CD14-positive monocyte (primary cell): ENCODE measurements at regions not wholly inside any gene's neighbourhood (a gene's known extent, or its start where the extent isn't known, plus 50 kb on each side); places are given as distances from the start of the nearest gene placed in this dataset.

Experiments used
- DNase-seq, 3 donors: peaks; one replicate each; pipeline ENCODE4 v3.0.0-alpha.2; 2011 to 2022
- H2AFZ ChIP-seq: 2 replicates; pipeline ENCODE4 v1.6.0; 2012; ENCODE audit warnings: mild to moderate bottlenecking, low read depth, low read length, inconsistent platforms; ENCODE audit not compliant: insufficient read depth, poor library complexity, severe bottlenecking
- H3K27ac ChIP-seq, 2 donors: 1 replicate in 1 of 2; 2 replicates in 1 of 2; pipeline ENCODE4 v1.5.1; 2012 to 2013; ENCODE audit warnings: low read length in 2 of 2, control low read depth in 1 of 2, inconsistent platforms in 1 of 2, low read depth in 1 of 2, mild to moderate bottlenecking in 1 of 2
- H3K27me3 ChIP-seq, 2 donors: one replicate each; pipeline versions ENCODE4 v1.6.0 to v1.6.1; 2011 to 2013; ENCODE audit warnings: low read length in 2 of 2; ENCODE audit not compliant: control insufficient read depth in 2 of 2, insufficient read depth in 2 of 2
- H3K36me3 ChIP-seq, 2 donors: replicated peaks in 1 of 2; 1 replicate in 1 of 2; 2 replicates in 1 of 2; pipeline versions ENCODE4 v1.5.1 to v1.6.1; 2012 to 2013; ENCODE audit warnings: low read length in 2 of 2, control low read depth in 1 of 2, inconsistent platforms in 1 of 2, mild to moderate bottlenecking in 1 of 2; ENCODE audit not compliant: insufficient read depth in 2 of 2, control insufficient read depth in 1 of 2
- H3K4me1 ChIP-seq, 2 donors: 1 replicate in 1 of 2; 2 replicates in 1 of 2; pipeline versions ENCODE4 v1.5.1 to v1.6.1; 2012 to 2013; ENCODE audit warnings: low read length in 2 of 2, control low read depth in 1 of 2, inconsistent platforms in 1 of 2, mild to moderate bottlenecking in 1 of 2, moderate library complexity in 1 of 2; ENCODE audit not compliant: insufficient read depth in 2 of 2, control insufficient read depth in 1 of 2
- H3K4me2 ChIP-seq: replicated peaks from 2 replicates; pipeline ENCODE3; 2012; ENCODE audit warnings: low read length, moderate library complexity, mild to moderate bottlenecking; ENCODE audit not compliant: poor library complexity, severe bottlenecking; ENCODE audit errors: extremely low read depth
- H3K4me3 ChIP-seq, 3 experiments: fragments of 200-600 bp in 1 of 3; sonication (generic) in 1 of 3; replicated peaks in 1 of 3; 1 replicate in 2 of 3; 2 replicates in 1 of 3; pipeline ENCODE4 v1.5.1; 2011 to 2013; ENCODE audit warnings: low read length in 3 of 3, mild to moderate bottlenecking in 3 of 3, control low read depth in 2 of 3, low read depth in 2 of 3, inconsistent platforms in 1 of 3, moderate library complexity in 1 of 3
- H3K79me2 ChIP-seq: 2 replicates; pipeline ENCODE4 v1.6.0; 2012; ENCODE audit warnings: mild to moderate bottlenecking, control low read depth, inconsistent platforms, low read length, moderate library complexity; ENCODE audit not compliant: insufficient read depth
- H3K9ac ChIP-seq: 2 replicates; pipeline ENCODE4 v1.6.0; 2017; ENCODE audit warnings: low read length, mild to moderate bottlenecking; ENCODE audit not compliant: insufficient read depth, poor library complexity, severe bottlenecking
- H3K9me3 ChIP-seq, 2 donors: replicated peaks in 1 of 2; 1 replicate in 1 of 2; 2 replicates in 1 of 2; pipeline versions ENCODE4 v1.5.1 to v1.6.1; 2012 to 2013; ENCODE audit warnings: low read length in 2 of 2, control low read depth in 1 of 2; ENCODE audit not compliant: control insufficient read depth in 1 of 2, insufficient read depth in 1 of 2
- H4K20me1 ChIP-seq: 2 replicates; pipeline ENCODE4 v1.6.0; 2012; ENCODE audit warnings: mild to moderate bottlenecking, low read length, control low read depth, moderate library complexity; ENCODE audit not compliant: insufficient read depth
- H3K27ac Mint-ChIP-seq, 7 donors: one replicate each; pipeline ENCODE4 v1.8.0; 2020; ENCODE audit warnings: mild to moderate bottlenecking in 7 of 7, mixed read lengths in 7 of 7, moderate library complexity in 6 of 7, inconsistent platforms in 2 of 7
- H3K27me3 Mint-ChIP-seq, 3 donors: one replicate each; pipeline ENCODE4 v1.8.0; 2021 to 2022; ENCODE audit warnings: low read depth in 3 of 3, mild to moderate bottlenecking in 3 of 3, mixed read lengths in 3 of 3, moderate library complexity in 3 of 3, inconsistent platforms in 1 of 3
- H3K36me3 Mint-ChIP-seq, 2 donors: one replicate each; pipeline ENCODE4 v1.8.0; 2020; ENCODE audit warnings: mixed read lengths in 2 of 2, inconsistent platforms in 1 of 2, mild to moderate bottlenecking in 1 of 2
- H3K4me1 Mint-ChIP-seq: one replicate; pipeline ENCODE4 v1.8.0; 2020; ENCODE audit warnings: mild to moderate bottlenecking, mixed read lengths
- H3K4me3 Mint-ChIP-seq, 2 donors: one replicate each; pipeline ENCODE4 v1.8.0; 2020; ENCODE audit warnings: mild to moderate bottlenecking in 2 of 2, mixed read lengths in 2 of 2, moderate library complexity in 1 of 2
- H3K9me3 Mint-ChIP-seq, 7 donors: one replicate each; pipeline ENCODE4 v1.8.0; 2020 to 2022; ENCODE audit warnings: mixed read lengths in 7 of 7, mild to moderate bottlenecking in 6 of 7, moderate library complexity in 6 of 7, inconsistent platforms in 2 of 7
- WGBS: methylation state at CpG from one replicate; pipeline ENCODE4 v1.1.5; 2013; ENCODE audit warnings: missing lambda C conversion rate; ENCODE audit not compliant: insufficient coverage; 5-methylcytosine and 5-hydroxymethylcytosine counted together
- intact Hi-C, 2 donors: fragments of 100-400 bp; cut with micrococcal nuclease; formaldehyde crosslinking; loops; one replicate each; pipeline versions ENCODE4 v1.15.0 to v1.15.1; 2023
- TF ChIP-seq, protein P1 (sequence below): fragments of 200-600 bp; IDR thresholded peaks from one replicate; pipeline ENCODE4 v1.8.0; 2022; ENCODE audit warnings: antibody characterized with exemption, mild to moderate bottlenecking

DNA sequence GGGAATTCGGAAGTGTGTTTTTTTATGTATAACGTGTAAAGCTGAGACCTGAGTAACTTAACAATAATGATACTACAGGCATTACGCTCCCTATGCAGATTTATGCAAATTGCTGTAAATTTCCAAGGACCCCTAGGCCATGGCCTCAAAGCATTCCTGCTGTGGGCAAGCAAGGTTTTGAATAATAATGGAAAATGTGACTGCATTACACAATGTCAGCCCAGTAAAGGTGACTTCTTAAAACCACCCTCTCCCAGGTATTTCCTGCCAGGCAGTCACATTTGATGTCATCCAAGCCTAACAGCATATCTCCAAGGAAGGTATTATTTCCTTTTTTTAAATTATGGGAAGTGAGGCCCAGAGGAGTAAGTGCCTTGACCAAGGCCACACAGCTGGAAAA is 621.0 kb downstream of the BCL11B start:
- no peak overlapping the region for H3K4me3 ChIP-seq
- intact Hi-C loops: no loop called here
- H3K4me2 ChIP-seq: no peak overlapping the region
- H3K79me2 ChIP-seq: no peaks in the 10 kb centered on the region
- no peak for DNase-seq
- no peak overlapping the region for H3K27ac ChIP-seq
- no peaks in the 10 kb centered on the region for H4K20me1 ChIP-seq
- Mint-ChIP-seq H3K27me3 (peaks cover 0 to 2% (median 2%) of the 10 kb centered on the region in 3 donors), H3K4me3 (no peak overlapping the region), H3K4me1 (no peaks in the 10 kb centered on the region), H3K36me3 (no peaks in the 10 kb centered on the region), H3K27ac (no peak overlapping the region), H3K9me3 (peaks cover 3 to 21% (median 6%) of the 10 kb centered on the region in 7 donors)
- H3K4me1 ChIP-seq: no peaks in the 10 kb centered on the region
- no peak overlapping the region for H2AFZ ChIP-seq
- no CpG with 5 or more reads among the region's 3 CpGs for WGBS
- no peak overlapping the region for H3K9ac ChIP-seq
- H3K27me3 ChIP-seq: no peaks in the 10 kb centered on the region
- H3K36me3 ChIP-seq: no peaks in the 10 kb centered on the region
- TF ChIP-seq, protein P1, sequence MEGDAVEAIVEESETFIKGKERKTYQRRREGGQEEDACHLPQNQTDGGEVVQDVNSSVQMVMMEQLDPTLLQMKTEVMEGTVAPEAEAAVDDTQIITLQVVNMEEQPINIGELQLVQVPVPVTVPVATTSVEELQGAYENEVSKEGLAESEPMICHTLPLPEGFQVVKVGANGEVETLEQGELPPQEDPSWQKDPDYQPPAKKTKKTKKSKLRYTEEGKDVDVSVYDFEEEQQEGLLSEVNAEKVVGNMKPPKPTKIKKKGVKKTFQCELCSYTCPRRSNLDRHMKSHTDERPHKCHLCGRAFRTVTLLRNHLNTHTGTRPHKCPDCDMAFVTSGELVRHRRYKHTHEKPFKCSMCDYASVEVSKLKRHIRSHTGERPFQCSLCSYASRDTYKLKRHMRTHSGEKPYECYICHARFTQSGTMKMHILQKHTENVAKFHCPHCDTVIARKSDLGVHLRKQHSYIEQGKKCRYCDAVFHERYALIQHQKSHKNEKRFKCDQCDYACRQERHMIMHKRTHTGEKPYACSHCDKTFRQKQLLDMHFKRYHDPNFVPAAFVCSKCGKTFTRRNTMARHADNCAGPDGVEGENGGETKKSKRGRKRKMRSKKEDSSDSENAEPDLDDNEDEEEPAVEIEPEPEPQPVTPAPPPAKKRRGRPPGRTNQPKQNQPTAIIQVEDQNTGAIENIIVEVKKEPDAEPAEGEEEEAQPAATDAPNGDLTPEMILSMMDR: no peak
- peaks cover 6 to 14% of the 10 kb centered on the region in 2 donors for H3K9me3 ChIP-seq

DNA sequence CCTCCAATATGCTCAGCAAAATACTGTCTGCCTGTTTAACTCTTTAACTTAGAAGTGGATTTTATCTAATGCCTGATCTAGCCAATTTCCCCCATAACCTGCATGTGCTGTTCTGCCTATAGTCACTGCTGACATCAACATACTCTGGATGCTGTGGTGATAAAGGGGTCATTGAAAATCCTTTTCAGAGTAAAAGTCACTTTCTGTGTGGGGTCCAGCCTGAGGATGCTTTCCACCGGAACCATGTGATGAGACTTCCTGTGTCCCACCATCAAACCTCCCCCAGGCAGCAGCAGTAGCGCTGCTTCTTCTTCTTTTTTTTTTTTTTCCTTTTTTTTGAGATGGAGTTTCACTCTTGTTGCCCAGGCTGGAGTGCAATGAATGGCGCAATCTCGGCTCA is 607.0 kb downstream of the BCL11B start:
- Mint-ChIP-seq H3K27me3 (no peaks in the 10 kb centered on the region), H3K27ac (no peak overlapping the region), H3K9me3 (peaks cover 0 to 3% (median 0%) of the 10 kb centered on the region in 7 donors), H3K4me1 (no peaks in the 10 kb centered on the region), H3K4me3 (no peak overlapping the region), H3K36me3 (no peaks in the 10 kb centered on the region)
- no peaks in the 10 kb centered on the region for H3K79me2 ChIP-seq
- H3K36me3 ChIP-seq: no peaks in the 10 kb centered on the region
- WGBS: 100% methylated on average over 2 of the region's 4 CpGs
- H2AFZ ChIP-seq: no peak overlapping the region
- no peaks in the 10 kb centered on the region for H3K9me3 ChIP-seq
- H4K20me1 ChIP-seq: no peaks in the 10 kb centered on the region
- DNase-seq: no peak
- H3K4me3 ChIP-seq: no peak overlapping the region
- no peaks in the 10 kb centered on the region for H3K4me1 ChIP-seq
- TF ChIP-seq, protein P1: no peak
- no peak overlapping the region for H3K9ac ChIP-seq
- H3K27ac ChIP-seq: no peak overlapping the region
- H3K4me2 ChIP-seq: no peak overlapping the region
- H3K27me3 ChIP-seq: no peaks in the 10 kb centered on the region
- intact Hi-C loops: no loop called here
